Neural crest cell (in vitro differentiated cells): ENCODE measurements at regions not wholly inside any gene's neighbourhood (a gene's known extent, or its start where the extent isn't known, plus 50 kb on each side); places are given as distances from the start of the nearest gene placed in this dataset.
A peak's percentile ranks its signal among the peaks of the same experiment; 100 is the strongest.
"Not testable (repeated sequence)": the region's sequence is repeated elsewhere in the genome, so short reads cannot be mapped to it uniquely, and the experiment has no call there.

Experiments used
- DNase-seq: peaks from one replicate; pipeline ENCODE4 v3.0.0; 2021; ENCODE audit warnings: low read depth, mixed read lengths, low spot score
- H3K27ac Mint-ChIP-seq: one replicate; pipeline ENCODE4 v1.8.0; 2021; ENCODE audit warnings: mild to moderate bottlenecking, mixed read lengths; ENCODE audit not compliant: unreplicated experiment
- H3K27me3 Mint-ChIP-seq: 2 replicates; pipeline ENCODE4 v1.8.0; 2021; ENCODE audit warnings: low read depth, mild to moderate bottlenecking, mixed read lengths
- H3K36me3 Mint-ChIP-seq: 2 replicates; pipeline ENCODE4 v1.8.0; 2021; ENCODE audit warnings: low read depth, mild to moderate bottlenecking, mixed read lengths
- H3K4me1 Mint-ChIP-seq: 2 replicates; pipeline ENCODE4 v1.8.0; 2021; ENCODE audit warnings: mixed read lengths
- H3K4me3 Mint-ChIP-seq: one replicate; pipeline ENCODE4 v1.8.0; 2021; ENCODE audit warnings: mild to moderate bottlenecking, mixed read lengths
- H3K9me3 Mint-ChIP-seq: 2 replicates; pipeline ENCODE4 v1.8.0; 2021; ENCODE audit warnings: mixed read lengths
- CTCF ChIP-seq: fragments of 200-600 bp; sonication (generic); conservative IDR thresholded peaks from 2 replicates; pipeline ENCODE4 v1.5.0; 2021; ENCODE audit warnings: antibody characterized with exemption, mild to moderate bottlenecking

- Mint-ChIP-seq H3K27me3 (no peaks in the 10 kb centered on the region), H3K36me3 (no peaks in the 10 kb centered on the region), H3K4me1 (no peaks in the 10 kb centered on the region), H3K4me3 (no peak overlapping the region), H3K9me3 (no peaks in the 10 kb centered on the region), H3K27ac (no peak overlapping the region)
- TF ChIP-seq CTCF: no peak
- no peak for DNase-seq
These were observed 881.0 kb downstream of the AMY1C start for GRCh38 chr1:104630567-104631149.

GRCh38 chr1:104636581-104636980, 886.9 kb downstream of the AMY1C start:
- no peaks in the 10 kb centered on the region for H3K36me3 Mint-ChIP-seq
- H3K4me1 Mint-ChIP-seq: no peaks in the 10 kb centered on the region
- no peaks in the 10 kb centered on the region for H3K9me3 Mint-ChIP-seq
- no peak for TF ChIP-seq CTCF
- no peak for DNase-seq
- no peaks in the 10 kb centered on the region for H3K27me3 Mint-ChIP-seq
- no peak overlapping the region for H3K27ac Mint-ChIP-seq
- H3K4me3 Mint-ChIP-seq: no peak overlapping the region

- TF ChIP-seq CTCF: no peak
- no peak for DNase-seq
- Mint-ChIP-seq H3K36me3 (no peaks in the 10 kb centered on the region), H3K27ac (no peak overlapping the region), H3K4me1 (peaks cover 14% of the 10 kb centered on the region), H3K4me3 (no peak overlapping the region), H3K27me3 (no peaks in the 10 kb centered on the region), H3K9me3 (no peaks in the 10 kb centered on the region)
These were observed 896.5 kb downstream of the AMY1C start for GRCh38 chr1:104646233-104646632.

GRCh38 chr1:104648269-104648691, 898.6 kb downstream of the AMY1C start:
- no peaks in the 10 kb centered on the region for H3K9me3 Mint-ChIP-seq
- H3K4me1 Mint-ChIP-seq: peaks cover 14% of the 10 kb centered on the region
- DNase-seq: peak; percentile 3
- no peak overlapping the region for H3K27ac Mint-ChIP-seq
- H3K4me3 Mint-ChIP-seq: no peak overlapping the region
- no peaks in the 10 kb centered on the region for H3K36me3 Mint-ChIP-seq
- H3K27me3 Mint-ChIP-seq: no peaks in the 10 kb centered on the region
- TF ChIP-seq CTCF: peak; percentile 75

GRCh38 chr1:104664374-104664773, 914.7 kb downstream of the AMY1C start:
- H3K27me3 Mint-ChIP-seq, H3K36me3 Mint-ChIP-seq, H3K27ac Mint-ChIP-seq, DNase-seq, H3K9me3 Mint-ChIP-seq, H3K4me1 Mint-ChIP-seq, H3K4me3 Mint-ChIP-seq: not testable (repeated sequence)

- no peaks in the 10 kb centered on the region for H3K27me3 Mint-ChIP-seq
- H3K4me3 Mint-ChIP-seq: no peak overlapping the region
- H3K27ac Mint-ChIP-seq: no peak overlapping the region
- DNase-seq: no peak
- H3K4me1 Mint-ChIP-seq: peaks cover 4% of the 10 kb centered on the region
- H3K36me3 Mint-ChIP-seq: peaks cover 7% of the 10 kb centered on the region
- no peak for TF ChIP-seq CTCF
- H3K9me3 Mint-ChIP-seq: no peaks in the 10 kb centered on the region
These were observed 915.6 kb downstream of the AMY1C start for GRCh38 chr1:104665300-104665699.
